Gastrocnemius medialis (tissue), 4 donors: ENCODE measurements at regions not wholly inside any gene's neighbourhood (a gene's known extent, or its start where the extent isn't known, plus 50 kb on each side); places are given as distances from the start of the nearest gene placed in this dataset.
A peak's percentile ranks its signal among the peaks of the same experiment; 100 is the strongest.

Experiments used
- ATAC-seq, 2 donors: fragments of 150-250 bp; one replicate each; pipeline ENCODE4 v1.9.1; 2016
- DNase-seq, 2 donors: peaks; one replicate each; pipeline ENCODE4 v3.0.0-alpha.2; 2019
- H3K27ac ChIP-seq, 4 donors: fragments of 200-600 bp; sonication (generic); 1 replicate in 1 of 4; 2 replicates in 3 of 4; pipeline ENCODE4 v1.5.1; 2016 to 2018; ENCODE audit warnings: mild to moderate bottlenecking in 2 of 4, moderate library complexity in 1 of 4
- H3K27me3 ChIP-seq, 3 donors: fragments of 200-600 bp; sonication (generic) in 2 of 3; 1 replicate in 1 of 3; 2 replicates in 2 of 3; pipeline versions ENCODE4 v1.5.1 to v1.6.0; 2016 to 2019; ENCODE audit warnings: mild to moderate bottlenecking in 1 of 3, moderate library complexity in 1 of 3
- H3K36me3 ChIP-seq, 2 donors: fragments of 200-600 bp; sonication (generic) in 1 of 2; one replicate each; pipeline ENCODE4 v1.5.1; 2017 to 2018
- H3K4me1 ChIP-seq, 2 donors: fragments of 200-600 bp; sonication (generic) in 1 of 2; one replicate each; pipeline ENCODE4 v1.5.1; 2016 to 2017; ENCODE audit warnings: mild to moderate bottlenecking in 2 of 2
- H3K4me3 ChIP-seq, 4 donors: fragments of 200-600 bp; sonication (generic) in 3 of 4; 1 replicate in 1 of 4; 2 replicates in 3 of 4; pipeline ENCODE4 v1.5.1; 2016 to 2019; ENCODE audit warnings: mild to moderate bottlenecking in 2 of 4
- H3K9me3 ChIP-seq, 3 donors: fragments of 200-600 bp; sonication (generic) in 2 of 3; 1 replicate in 1 of 3; 2 replicates in 2 of 3; pipeline ENCODE4 v1.5.1; 2016 to 2019
- POLR2A ChIP-seq, 2 donors: fragments of 450-650 bp; IDR thresholded peaks; one replicate each; pipeline ENCODE4 v1.6.1; 2017; ENCODE audit warnings: antibody characterized with exemption in 2 of 2, mild to moderate bottlenecking in 2 of 2, moderate library complexity in 2 of 2
- in situ Hi-C, 4 donors: fragments of 200-750 bp; cut with MboI; loops; one replicate each; pipeline versions ENCODE4 v1.15.0 to v1.8.0; 2017; ENCODE audit warnings: low sequenced_read_pairs in 4 of 4
- intact Hi-C: fragments of 100-400 bp; cut with DNase I; formaldehyde crosslinking; loops from one replicate; pipeline ENCODE4 v1.15.1; 2023; ENCODE audit warnings: low total_unique reads
- TF ChIP-seq, protein P1 (sequence below), 5 experiments: fragments of 450-650 bp in 3 of 5; fragments of 200-600 bp in 2 of 5; sonication (generic) in 2 of 5; IDR thresholded peaks in 4 of 5; conservative IDR thresholded peaks in 1 of 5; 1 replicate in 4 of 5; 2 replicates in 1 of 5; pipeline ENCODE4 v1.5.1; 2016 to 2019; ENCODE audit warnings: antibody characterized with exemption in 5 of 5, mild to moderate bottlenecking in 3 of 5, moderate library complexity in 3 of 5

DNA sequence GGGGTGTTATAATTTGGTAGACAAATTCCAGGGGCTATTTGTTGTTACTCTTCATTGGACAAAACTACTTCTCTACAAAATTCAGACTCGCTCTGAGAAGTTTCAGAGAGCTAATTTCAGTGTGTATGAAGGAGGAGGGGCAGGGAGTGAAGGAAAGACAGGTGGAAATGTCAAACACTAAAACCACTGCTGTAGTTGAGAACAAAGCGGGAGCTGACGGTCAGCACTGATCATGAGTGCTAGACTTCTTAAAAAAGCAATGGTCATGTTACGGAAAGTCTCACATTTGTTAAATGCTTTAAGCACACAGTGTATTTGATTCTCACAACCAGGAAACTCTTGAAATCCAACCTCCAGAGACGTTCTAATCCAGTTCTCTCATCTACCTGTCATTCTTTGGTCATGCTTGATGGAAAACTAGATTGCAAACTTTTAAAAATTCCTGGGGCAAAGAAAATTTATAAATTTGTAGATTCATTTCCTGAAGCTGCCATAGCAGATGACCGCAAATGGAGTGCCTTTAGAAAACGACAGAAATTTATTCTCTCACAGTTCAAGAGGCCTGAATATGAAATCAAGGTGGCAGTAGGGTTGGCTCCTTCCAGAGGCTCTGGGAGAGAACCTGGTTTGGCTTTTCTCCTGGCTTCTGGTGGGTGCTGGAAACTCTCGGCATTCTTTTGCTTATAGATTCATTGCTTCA is 100.7 kb upstream of the CARMIL1 start:
- in situ Hi-C loops (no loop called here), intact Hi-C loops (no loop called here)
- Histone ChIP-seq H3K36me3 (no peaks in the 10 kb centered on the region), H3K9me3 (no peaks in the 10 kb centered on the region), H3K4me1 (no peaks in the 10 kb centered on the region), H3K27me3 (no peaks in the 10 kb centered on the region), H3K27ac (peak overlapping the region; percentile 46 to 76 (median 56)), H3K4me3 (no peak overlapping the region)
- DNase-seq (no peak), ATAC-seq (no peak)
- TF ChIP-seq, protein P1, sequence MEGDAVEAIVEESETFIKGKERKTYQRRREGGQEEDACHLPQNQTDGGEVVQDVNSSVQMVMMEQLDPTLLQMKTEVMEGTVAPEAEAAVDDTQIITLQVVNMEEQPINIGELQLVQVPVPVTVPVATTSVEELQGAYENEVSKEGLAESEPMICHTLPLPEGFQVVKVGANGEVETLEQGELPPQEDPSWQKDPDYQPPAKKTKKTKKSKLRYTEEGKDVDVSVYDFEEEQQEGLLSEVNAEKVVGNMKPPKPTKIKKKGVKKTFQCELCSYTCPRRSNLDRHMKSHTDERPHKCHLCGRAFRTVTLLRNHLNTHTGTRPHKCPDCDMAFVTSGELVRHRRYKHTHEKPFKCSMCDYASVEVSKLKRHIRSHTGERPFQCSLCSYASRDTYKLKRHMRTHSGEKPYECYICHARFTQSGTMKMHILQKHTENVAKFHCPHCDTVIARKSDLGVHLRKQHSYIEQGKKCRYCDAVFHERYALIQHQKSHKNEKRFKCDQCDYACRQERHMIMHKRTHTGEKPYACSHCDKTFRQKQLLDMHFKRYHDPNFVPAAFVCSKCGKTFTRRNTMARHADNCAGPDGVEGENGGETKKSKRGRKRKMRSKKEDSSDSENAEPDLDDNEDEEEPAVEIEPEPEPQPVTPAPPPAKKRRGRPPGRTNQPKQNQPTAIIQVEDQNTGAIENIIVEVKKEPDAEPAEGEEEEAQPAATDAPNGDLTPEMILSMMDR (IDR thresholded peaks at IDR 0.05 in 4 of 5, conservative IDR thresholded peaks at IDR 0.05 in 1 of 5): no peak
- no peak for TF ChIP-seq POLR2A (IDR thresholded peaks at IDR 0.05)

DNA sequence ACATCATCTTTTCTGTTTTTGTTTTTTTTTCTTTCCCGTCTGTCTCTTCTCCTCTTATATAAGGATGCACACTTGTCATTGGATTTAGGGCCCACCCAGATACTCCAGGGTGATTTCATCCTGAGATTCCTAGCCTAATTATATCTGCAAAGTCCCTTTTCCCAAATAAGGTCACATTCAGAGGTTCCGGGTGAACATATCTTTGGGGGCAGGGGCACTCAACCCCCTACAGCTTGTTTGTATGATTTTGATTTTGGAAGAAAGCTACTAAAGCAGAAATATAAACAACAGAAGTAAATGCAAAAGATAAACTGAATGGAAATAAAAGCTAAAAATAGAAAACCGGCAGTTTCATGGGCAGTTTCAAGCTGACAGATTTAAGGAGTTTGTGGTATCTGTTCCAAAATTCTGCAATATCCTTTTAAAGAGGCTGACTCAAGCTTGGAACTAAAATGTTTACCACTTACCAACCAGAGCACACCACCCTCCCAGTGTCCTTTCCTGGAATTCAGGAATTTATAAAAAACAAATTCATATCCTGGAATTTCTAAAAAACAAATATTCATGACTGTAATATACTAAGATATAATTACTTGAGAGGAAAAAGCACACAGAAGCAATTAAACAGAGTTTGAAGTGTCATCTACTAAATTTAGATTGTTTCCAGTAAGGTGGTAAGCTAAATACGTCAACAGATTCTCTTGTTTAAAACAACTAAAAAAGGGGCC is 100.0 kb upstream of the CARMIL1 start:
- no peaks in the 10 kb centered on the region for H3K9me3 ChIP-seq
- peak; percentile 54 to 55 for ATAC-seq
- H3K4me3 ChIP-seq: no peak overlapping the region
- H3K4me1 ChIP-seq: no peaks in the 10 kb centered on the region
- H3K36me3 ChIP-seq: no peaks in the 10 kb centered on the region
- DNase-seq: no peak
- in situ Hi-C loops (no loop called here), intact Hi-C loops (no loop called here)
- no peaks in the 10 kb centered on the region for H3K27me3 ChIP-seq
- peak overlapping the region; percentile 53 to 76 (median 56) for H3K27ac ChIP-seq
- TF ChIP-seq POLR2A (IDR thresholded peaks at IDR 0.05): no peak
- TF ChIP-seq, protein P1 (IDR thresholded peaks at IDR 0.05 in 4 of 5, conservative IDR thresholded peaks at IDR 0.05 in 1 of 5): no peak

DNA sequence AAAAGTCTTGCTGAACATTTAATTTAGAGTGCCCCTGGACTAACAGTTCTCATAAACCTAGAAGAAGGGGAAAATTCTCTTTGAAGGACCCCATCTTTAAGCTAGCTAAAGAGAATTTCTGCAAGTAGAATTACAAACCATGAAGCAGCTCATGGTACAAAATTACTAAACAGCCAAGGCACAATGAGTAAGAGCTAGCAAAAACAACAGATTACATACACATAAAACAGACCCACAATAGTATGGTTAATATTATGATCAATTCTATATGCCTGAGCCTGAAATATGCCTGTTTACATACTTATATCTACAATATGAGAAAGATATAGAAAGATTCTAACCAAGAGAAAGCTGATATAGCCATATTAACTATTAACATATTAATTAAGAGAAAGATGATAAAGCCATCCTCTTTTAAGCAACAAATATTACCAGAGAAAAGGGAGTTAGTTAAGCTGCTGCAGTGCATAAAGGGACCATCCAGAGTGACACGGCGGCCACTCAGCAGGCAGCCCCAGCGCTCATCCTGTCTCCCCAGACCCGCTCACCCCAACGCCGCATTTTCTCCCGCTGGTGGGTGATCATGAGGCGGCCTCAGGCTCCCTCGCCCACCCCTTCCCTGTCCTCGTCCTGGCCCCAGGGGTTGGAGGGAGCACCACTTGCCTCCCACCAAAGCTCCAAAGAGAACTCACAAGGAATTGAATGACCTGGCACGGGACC is 98.4 kb upstream of the CARMIL1 start:
- intact Hi-C loops: no loop called here
- no peak for DNase-seq
- Histone ChIP-seq H3K27ac (peak overlapping the region in 1 of 4 donors; percentile 76), H3K36me3 (no peaks in the 10 kb centered on the region), H3K27me3 (no peaks in the 10 kb centered on the region), H3K4me1 (no peaks in the 10 kb centered on the region), H3K4me3 (no peak overlapping the region), H3K9me3 (no peaks in the 10 kb centered on the region)
- ATAC-seq: no peak
- no peak for TF ChIP-seq POLR2A (IDR thresholded peaks at IDR 0.05)
- TF ChIP-seq, protein P1 (IDR thresholded peaks at IDR 0.05 in 4 of 5, conservative IDR thresholded peaks at IDR 0.05 in 1 of 5): no peak
- in situ Hi-C loops: no loop called here

DNA sequence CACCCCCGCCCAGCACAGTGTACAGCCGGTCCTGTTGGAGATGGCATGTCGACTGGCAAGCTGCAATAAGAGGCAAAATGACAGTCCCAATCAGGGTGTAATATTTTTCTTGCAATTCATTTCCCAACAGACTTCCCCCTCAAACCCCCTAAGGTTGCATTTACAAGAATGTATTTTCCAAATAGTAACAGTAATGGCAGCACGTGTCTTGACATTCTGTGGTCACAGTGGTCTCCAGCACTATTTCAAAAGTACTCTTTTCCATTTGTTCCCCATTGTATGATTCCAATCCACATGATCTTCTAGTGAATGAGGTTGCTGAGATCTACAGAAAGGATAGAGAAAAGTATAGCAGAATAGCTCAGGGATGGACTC is 97.8 kb upstream of the CARMIL1 start:
- no peak overlapping the region for H3K4me3 ChIP-seq
- intact Hi-C loops (no loop called here), in situ Hi-C loops (no loop called here)
- H3K36me3 ChIP-seq: no peaks in the 10 kb centered on the region
- TF ChIP-seq, protein P1 (IDR thresholded peaks at IDR 0.05 in 4 of 5, conservative IDR thresholded peaks at IDR 0.05 in 1 of 5): no peak
- no peak for TF ChIP-seq POLR2A (IDR thresholded peaks at IDR 0.05)
- H3K27ac ChIP-seq: no peak overlapping the region
- H3K4me1 ChIP-seq: no peaks in the 10 kb centered on the region
- H3K9me3 ChIP-seq: no peaks in the 10 kb centered on the region
- no peak for ATAC-seq
- no peak for DNase-seq
- no peaks in the 10 kb centered on the region for H3K27me3 ChIP-seq
